ENCODE measurements at regions not wholly inside any gene's neighbourhood (a gene's known extent, or its start where the extent isn't known, plus 50 kb on each side); places are given as distances from the start of the nearest gene placed in this dataset.

GRCh38 chr1:65524931-65525265, 104.4 kb downstream of the LEPR start:
- TF ChIP-seq CTCF (optimal IDR thresholded peaks at IDR 0.05 in 1 of 3, IDR thresholded peaks at IDR 0.05 in 1 of 3, conservative IDR thresholded peaks at IDR 0.05 in 1 of 3; ENCODE audit: extremely low read depth in 1 of 3, insufficient read depth in 2 of 3, low read length in 3 of 3) (no peak), EZH2 (IDR thresholded peaks at IDR 0.05; ENCODE audit: low read length) (no peak)
